ENCODE measurements at regions not wholly inside any gene's neighbourhood (a gene's known extent, or its start where the extent isn't known, plus 50 kb on each side); places are given as distances from the start of the nearest gene placed in this dataset.

DNA sequence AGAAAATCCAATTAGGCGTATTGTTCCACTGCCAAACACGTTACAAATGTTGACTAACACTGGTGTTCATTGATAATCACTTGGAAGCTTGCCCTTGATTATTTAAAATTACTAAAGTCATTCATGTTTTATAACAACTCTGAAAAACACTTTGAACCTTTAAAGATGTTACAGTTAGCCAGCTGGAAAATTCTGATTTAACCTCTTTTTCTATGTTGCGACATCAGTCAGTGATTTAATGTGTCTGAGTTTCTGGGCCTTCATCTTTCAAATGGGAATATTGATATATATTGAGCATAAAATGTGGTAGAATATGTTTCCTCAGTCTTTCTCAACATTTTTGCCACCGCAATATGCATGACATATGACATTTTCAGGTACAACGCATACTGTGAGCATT, 274.1 kb upstream of the TENM3 start:
- no peak for DNase-seq

DNA sequence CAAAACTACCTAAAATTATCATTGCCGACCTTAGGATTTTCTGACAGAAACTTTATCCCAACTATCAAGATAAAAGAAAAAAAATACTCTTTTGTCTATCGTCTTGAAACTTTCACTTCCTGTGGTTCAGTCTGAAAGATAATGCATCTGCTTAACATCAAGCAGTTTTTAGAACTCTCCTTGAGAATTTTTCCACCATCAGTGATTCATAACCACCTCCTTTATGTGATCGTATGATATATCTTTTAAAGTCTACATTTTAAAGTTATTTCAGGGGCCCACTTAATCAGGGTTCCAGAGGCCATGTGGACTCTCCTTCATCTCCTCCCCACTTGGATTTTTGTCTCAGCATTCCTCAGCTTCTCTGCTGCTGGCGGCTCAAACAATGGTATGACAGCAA, 272.8 kb upstream of the TENM3 start:
- peak; percentile 21 for DNase-seq

DNA sequence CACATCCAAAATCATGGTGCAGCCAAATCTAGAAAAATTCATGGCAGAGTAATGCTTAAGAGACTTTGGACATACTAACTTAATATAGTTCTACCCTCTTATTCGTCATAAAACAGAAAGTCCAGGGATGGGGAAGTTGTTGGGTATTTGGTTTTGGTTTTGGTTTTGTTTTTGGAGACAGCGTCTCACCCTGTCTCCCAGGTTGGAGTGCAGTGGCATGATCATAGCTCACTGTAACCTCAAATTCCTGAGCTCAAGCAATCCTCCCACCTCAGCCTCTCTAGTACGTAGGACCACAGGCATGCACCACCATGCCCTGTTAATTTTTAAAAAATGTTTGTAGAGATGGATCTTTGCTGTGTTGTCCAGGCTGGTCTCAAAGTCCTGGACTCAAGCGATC, 271.8 kb upstream of the TENM3 start:
- DNase-seq = peak; percentile 71

DNA sequence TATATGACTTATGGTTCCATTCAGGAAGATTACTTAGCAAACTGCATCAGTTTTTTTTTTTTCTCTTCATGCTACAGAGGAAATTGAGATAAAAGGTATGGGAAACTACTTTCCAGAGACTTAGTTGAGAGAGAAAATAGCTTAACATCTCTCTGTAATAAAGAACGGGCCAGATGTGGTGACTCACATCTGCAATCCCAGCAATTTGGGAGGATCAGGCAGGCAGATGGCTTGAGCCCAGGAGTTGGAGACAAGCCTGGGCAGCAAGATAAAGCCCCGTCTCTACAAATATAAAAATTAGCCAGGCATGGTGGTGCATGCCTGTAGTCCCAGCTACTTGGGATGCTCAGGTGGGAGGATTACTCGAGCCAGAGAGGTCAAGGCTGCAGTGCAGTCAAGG, 271.2 kb upstream of the TENM3 start:
- no peak for DNase-seq

DNA sequence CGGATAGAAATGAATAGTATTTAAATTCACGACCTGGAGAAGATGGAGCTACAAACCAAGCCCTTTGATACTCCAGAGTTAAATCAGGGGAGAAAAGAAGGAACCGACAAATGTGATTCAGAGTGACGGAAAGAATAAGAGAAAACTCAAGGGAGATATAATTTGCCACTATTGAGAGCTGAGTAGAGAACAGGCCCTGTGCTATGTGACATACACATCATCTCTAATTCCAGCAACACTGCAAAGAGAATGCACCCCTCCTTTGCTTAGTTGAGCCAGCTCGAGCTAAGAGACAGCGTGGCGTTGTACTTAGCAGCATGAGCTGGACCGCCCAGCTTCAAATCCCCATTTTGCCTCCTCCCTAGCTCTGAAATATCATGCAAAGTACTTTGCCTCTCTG, 266.4 kb upstream of the TENM3 start:
- DNase-seq = no peak

DNA sequence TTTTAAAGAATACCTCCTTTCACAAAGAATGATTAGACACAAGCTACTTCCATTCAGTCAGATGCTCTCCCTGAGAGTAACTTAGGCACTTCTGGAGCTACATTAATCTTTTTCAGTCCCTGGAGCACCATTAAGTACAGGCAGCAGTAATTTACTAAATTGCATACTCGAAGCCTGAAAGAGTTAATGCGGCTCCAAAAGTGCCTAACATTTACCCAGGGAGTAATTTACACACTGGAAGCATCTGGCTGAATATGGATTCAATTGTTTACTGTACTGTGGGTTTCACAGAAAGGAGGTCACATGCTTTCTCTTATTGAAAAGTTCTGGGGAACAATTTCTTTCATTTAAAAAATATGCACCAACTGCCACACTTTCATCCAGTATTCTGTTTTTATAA, 260.8 kb upstream of the TENM3 start:
- no peak for DNase-seq

DNA sequence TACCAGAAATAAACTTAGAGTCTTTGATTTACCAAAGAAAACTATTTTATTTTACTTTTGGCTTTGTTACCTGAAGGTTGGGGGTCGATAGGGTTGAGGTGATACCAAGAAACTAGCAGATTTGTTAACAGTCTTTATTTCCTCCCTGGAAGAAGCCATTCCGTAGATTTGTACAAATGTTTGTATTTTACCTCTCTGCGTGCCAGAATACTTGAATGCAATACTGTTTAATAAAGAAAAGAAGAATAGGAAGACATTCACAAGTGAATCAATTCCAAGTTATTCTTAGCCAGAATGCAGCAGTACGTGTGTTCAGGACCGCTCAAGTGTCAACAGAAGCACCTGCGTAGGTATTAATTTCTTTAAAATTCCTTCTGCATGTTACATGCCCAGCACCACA, 260.3 kb upstream of the TENM3 start:
- DNase-seq = no peak

DNA sequence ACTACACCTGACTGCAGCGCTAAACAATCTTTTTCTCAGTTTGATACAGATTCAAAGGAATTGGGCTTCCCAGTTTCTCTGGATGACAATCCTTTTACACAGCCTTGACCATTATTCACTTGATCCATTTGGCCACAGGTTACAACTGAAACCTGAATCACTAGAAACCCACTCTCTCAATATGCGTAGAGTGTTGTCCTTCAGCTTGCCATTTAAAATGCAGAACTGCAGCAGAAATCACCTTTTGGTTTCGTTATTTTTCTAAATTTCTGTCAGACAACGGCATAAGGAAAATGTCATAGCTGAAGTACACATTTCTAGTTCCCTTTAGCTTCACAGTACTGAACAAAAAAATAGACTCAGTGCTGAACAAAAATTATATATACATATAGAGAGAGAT, 255.8 kb upstream of the TENM3 start:
- DNase-seq = no peak

DNA sequence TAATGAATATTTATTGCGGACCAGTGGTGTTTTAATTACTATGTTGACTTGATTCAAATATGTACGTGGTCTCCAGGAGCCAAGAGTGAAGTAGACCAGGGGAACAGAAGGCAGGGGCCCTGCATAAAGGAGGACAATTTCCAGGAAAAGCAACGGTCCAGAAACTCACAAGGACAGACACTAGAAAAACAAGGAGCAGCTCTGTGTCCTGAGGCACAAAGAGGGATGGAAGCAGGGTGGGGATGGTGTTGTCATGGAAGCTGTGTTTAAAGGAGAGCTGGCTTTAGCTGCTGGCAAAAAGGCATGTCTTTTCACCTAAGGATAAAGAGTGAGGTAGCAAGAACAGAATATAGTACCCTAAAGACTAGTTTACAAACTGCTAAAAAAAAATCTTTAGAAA, 254.1 kb upstream of the TENM3 start:
- DNase-seq = no peak

DNA sequence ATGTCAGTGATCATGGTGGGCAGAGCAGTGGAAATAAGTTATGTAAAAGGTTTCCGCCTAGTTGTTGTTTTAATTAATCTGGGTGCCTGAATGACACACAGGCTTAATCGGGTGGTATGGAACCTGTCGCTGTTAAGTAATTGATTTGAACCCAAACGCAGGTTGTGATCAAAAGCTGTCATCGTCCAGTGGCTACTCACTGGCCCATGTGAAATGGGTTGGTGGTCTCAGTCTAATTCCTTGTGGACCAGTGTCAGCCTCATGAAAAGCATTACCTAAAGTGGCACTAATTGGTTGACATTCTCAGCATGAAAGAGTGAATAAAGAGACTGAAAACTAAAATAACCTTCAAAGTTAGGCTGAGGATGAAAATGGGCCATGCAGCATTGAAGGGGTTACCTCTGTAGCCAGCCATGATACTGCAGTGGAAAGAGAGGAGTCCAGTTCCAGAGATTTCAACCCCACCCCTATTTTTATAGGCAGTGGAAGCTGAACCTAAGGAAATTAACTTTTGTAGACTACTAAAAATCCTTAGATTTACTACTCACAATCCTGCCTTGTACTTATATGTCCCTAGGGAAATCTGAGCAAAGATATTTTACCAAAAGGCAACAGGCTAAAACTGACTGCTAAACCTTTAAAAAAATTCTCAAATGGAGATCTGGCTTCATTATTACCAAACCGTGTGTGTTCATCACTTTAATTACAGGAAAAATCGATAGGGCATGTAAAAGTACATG, 251.7 kb upstream of the TENM3 start:
- no peak for DNase-seq

DNA sequence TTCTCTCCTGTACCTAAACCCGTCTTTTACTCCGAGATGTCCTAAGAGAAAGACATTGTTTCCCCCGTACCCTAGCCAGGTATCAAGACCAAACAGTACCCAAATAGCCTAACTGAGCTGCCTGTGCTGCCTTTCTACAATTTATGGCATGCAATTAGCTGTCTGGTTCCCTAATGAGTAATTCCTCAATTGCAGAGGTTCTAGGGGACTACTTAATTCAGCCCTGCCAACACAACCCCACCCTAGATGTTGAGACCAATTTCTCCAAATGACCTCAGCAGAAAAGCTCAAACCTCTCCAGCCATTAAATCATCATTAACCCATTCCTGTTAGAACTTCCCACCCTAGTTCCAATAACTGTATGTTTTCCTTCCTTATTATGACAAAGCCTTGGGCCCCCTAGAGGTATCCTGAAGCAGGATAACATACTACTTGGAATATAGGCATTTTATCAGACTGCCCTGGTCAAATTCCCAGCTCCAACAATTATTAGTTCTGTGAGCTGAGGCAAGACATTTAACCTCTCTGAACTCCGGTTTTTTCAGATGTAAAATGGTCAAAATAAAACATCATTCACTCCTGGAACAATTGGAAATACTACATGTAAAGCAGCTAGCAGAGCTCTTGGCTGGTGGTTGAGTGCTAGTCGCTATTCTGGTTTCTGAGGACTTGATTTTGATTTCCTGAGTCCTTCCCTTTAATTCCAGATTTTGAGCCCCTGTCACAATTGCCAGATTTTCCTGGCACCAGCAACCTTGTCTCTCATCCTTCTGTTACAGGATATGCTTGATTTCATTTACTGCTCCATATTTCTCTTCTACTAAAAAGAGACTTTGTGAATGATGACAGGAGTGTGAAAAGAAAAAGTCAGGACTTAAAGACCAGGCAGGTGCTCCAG, 244.6 kb upstream of the TENM3 start:
- DNase-seq = no peak

DNA sequence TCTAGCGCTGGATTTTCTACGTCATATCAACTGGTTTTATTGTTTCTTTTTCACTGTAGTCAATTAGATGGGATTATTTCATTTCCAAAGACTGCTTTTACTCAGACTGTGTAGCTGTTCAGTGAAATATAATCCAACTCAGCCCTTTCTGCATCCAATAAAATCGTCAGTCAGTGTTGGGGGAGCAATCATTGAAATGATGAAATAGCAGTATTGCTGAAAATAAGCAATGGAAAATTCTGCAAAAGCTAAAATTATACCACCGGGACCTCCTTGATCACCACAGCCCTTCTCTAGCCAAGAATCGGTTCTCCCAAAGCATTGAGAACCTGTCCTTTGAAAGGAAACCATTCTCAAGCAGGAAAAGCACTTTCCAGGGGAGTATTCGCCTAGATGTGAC, 243.1 kb upstream of the TENM3 start:
- no peak for DNase-seq

DNA sequence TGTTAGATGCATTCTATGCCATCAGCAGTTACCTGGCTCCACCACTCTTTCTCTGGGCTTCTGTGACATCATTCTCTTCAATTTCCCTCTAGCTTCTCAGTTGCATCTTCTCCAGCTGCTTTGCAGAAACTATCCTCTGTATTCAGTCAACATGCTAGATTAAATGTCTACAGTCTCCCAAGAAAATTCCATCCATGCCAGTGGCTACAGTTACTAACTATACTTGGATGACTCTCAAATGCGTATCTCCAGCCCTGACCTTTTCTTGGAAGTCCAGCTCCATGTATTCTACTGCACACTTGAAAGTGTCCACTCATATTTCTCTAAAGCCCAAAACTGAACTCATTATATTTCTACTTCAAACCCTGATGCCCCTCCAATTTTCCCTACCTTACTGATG, 232.3 kb upstream of the TENM3 start:
- DNase-seq = no peak

DNA sequence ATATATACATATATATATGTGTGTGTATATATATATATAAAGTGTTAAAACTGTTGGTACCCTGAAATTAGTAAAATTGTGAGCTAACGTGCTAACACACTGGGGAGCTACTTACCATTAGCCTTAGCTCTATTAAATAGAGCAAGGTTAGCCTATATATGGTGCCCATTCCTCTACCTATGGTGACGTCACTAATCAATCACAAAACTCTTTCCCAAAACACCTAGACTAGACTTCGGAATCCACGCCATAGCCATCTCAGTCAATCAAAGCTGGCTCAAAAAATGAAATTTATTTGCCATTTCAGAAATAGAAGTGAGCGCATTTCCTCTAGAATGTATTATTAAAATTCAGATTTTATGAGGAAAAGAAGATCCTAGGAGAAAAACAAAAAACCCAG, 229.0 kb upstream of the TENM3 start:
- DNase-seq = no peak

DNA sequence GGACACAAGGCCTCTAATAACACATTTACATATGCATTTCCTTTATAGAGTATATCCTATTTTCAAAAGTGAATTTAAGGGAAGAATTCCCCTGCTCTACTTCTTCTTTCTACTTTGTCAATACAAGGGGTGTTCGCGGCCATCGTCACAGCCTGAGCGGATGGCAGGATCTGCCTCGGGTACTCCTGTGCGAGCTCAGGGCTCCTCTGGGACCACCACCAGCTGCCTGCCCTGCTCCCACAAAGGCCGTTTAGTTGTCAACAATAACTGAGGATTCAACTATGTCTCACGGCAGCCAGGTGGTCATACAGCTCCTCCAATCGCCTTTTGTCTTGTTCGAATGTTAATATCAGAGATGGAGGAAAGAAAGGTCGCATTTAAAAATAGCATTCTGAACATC, 228.2 kb upstream of the TENM3 start:
- no peak for DNase-seq

DNA sequence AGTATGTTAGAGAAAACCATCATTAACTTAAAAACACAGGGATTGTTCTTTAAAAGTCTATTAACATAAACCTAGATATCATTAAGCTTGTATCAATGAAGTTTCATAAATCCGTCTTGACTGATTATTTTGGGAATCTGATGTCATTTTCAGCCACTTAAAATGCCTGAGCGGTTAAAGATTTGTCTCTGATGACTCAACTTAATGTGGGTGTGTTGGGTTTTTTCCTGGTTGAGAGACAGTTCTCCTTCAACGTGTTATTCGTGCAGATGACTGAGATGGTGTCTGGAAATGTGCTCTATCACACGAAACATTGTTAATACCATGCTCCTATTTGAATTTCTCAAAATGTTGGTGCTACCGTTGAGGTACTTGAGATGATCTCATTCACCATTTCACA, 227.3 kb upstream of the TENM3 start:
- no peak for DNase-seq

DNA sequence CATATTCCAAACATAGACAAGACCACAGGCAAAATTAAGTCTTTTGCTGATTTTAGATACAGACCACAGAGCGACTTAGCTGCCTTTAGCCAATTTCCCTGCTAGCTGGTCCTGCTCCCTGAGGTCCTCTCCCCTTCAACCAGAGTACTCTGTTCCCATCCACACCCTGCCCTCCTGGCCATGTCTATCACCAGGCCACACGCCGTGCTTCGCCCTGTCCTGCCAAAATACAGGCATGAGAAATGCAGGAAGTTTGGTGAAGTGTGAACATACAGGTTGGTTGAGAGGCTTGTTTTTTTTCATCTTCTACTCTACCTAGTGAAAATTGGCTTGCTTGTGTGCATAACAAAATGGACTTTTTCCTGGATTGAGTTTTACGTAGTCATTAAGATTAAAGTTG, 226.2 kb upstream of the TENM3 start:
- no peak for DNase-seq

DNA sequence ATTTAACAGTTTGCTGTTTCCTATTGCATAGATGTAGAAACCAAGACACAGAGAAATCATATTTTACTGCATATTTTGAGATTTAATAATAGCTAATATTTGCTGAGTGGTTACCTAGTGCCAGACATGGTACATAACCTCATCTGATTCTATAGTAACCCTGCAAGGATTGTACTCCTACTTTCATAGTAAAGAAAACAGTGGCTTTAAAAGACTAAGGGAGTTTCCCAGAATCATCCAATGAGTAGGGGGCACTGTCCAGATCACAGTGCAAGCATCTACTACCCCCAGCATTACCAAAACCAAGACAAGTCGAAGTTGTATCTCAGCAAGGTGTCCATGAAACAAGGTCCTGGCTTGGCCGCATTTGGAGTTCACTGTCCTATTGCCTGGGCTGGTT, 224.5 kb upstream of the TENM3 start:
- DNase-seq = no peak

DNA sequence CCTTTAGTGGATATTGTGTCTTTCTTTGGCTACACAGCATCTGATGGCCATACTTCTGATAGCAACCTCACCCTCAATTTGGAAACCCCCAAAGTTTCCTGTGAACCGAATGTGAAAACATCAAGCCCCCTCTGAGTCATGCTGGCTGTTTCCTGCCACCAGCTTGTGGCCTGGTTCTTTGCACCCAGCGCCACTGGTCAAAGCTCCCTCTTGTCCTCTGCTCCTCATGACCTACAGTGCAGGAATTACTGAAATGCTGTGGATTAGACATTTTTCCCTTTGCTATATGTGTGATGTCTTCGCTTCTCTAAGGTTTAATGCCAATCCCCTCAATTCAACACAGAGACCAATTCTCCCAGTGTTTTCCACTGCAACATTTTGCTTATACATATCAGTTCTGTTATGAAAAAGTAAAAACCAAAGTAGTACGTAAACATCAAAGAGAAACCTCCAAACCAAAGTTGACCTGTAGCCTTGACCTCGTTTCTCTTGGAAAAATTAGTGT, 224.0 kb upstream of the TENM3 start:
- no peak for DNase-seq

DNA sequence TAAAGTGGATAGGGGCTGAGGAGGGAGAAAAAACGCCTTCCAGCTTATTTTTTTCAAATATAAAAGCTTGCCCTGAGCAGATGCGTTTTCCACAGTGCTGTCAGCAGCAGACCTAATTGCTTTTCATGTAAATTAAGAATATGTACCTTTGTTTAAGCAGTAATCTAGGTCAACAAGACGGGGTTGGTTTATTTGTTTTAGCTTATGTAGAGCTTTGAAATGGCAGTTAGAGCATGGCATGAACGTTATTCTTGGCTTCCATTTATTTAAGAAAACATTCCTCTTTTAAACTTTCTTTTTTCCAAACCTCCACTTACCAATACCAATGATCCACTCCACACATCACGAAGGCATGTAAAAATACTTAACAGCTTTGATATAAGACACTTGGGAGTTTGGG, 220.3 kb upstream of the TENM3 start:
- DNase-seq = no peak

DNA sequence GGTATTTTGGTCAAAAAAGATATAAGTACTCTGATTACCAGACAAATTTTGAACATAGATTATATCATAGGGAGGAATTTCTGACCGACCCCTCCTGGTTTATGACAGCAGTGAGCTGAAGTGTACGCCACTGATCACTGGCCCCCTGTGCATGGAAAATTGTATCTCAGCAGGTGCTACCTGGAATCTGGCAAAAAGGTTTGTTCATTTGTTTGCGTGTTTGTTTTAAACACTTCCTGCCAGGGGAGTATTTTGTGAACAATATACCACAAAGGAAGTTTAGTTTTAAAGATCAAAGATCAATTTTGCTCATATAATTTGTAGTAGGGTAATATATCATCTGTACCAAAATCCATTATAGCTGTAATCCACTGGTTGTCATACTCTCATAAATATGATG, 219.7 kb upstream of the TENM3 start:
- DNase-seq = no peak

DNA sequence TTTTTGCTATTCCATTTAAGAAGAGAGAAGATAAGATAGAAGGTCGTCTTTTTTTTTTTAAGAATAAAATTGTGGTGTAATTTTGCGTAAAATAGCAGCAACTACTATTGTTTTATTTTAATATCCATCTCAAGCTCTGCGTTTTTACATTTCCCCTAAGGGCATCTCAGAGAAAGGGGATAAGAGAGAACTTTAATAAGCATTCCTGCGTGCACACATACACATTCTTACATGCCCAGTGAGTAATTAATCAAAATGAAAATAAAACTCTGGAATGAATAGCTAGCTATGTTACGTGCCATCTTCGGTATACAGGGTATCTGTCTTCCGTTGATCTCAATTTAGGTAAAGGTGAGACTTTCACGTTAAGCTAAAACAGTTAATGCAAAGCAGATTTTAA, 200.3 kb upstream of the TENM3 start:
- DNase-seq = no peak

DNA sequence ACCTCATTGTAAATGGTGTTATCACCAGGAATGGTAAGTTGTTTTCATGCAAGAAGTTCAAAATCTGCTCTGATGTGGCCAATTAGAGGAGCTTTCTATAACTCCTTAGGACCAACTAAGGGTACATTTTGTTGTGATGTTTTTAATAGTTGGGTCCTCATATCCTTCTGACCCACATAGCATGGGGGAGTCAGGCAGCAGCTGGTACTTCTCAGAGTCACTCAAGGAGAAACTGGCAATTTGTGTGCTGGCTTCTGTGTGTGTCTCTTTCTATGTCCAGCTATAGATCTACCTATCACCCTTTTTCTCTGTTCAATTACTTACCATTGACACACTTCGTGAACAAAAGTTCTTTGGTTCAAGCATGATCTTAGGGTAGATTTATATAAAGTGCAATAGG, 194.3 kb upstream of the TENM3 start:
- DNase-seq = no peak

DNA sequence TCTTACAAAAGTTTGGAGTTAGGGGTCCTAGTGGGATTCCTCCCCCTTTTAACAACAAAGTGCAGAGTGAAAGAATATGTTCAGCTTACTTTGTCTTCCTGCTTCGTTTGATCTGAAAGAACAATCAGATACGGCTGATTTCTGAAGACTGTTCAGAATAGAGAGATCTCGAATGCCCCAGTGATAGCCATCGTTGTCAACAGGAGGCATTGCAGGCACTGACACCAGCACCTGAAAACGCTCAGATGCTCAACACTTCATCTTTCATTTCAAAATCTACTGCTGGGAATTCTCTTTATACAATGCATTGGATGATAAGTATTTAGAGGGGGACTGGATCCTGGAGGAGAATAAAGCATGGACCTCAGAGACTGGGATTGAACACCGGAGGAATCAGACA, 186.3 kb upstream of the TENM3 start:
- no peak for DNase-seq

DNA sequence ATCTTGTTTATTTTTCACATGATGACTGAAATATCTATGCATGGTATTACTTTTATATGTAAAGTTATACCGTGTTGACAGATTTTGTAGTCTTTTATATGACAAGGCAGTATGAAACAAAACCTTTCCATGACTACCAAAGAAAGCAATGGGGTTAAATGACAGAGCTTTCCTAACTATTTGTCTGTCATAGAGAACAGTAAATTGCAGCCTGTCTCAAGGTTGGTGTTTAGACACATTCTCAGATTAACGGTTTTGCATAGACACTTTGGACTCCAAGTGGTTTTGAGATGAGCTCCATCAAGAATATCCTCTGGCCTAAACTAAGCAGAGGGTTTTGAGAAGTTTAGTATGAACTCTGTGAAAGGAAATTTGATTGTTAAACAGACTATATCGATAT, 180.7 kb upstream of the TENM3 start:
- no peak for DNase-seq
